Mesenchymal stem cell (in vitro differentiated cells and primary cell): ENCODE measurements at regions not wholly inside any gene's neighbourhood (a gene's known extent, or its start where the extent isn't known, plus 50 kb on each side); places are given as distances from the start of the nearest gene placed in this dataset.
A peak's percentile ranks its signal among the peaks of the same experiment; 100 is the strongest.

Source experiments
- DNase-seq: peaks from one replicate; pipeline ENCODE4 v3.0.0-alpha.2; 2013
- H2AFZ ChIP-seq: one replicate; pipeline ENCODE4 v1.6.1; 2013; ENCODE audit warnings: low read depth, mild to moderate bottlenecking, control low read depth, inconsistent platforms, low read length, moderate library complexity
- H2AK5ac ChIP-seq: 2 replicates; pipeline ENCODE4 v1.6.1; 2013; ENCODE audit warnings: low read length, moderate library complexity, mild to moderate bottlenecking, inconsistent platforms; ENCODE audit not compliant: severe bottlenecking
- H2BK120ac ChIP-seq: one replicate; pipeline ENCODE4 v1.6.1; 2013; ENCODE audit warnings: low read depth, mild to moderate bottlenecking, inconsistent platforms, low read length, moderate library complexity
- H2BK12ac ChIP-seq, 2 experiments: one replicate each; pipeline ENCODE4 v1.6.1; 2013; ENCODE audit warnings: inconsistent platforms in 2 of 2, low read length in 2 of 2, mild to moderate bottlenecking in 2 of 2, moderate library complexity in 2 of 2, control low read depth in 1 of 2
- H2BK15ac ChIP-seq: one replicate; pipeline ENCODE4 v1.6.1; 2013; ENCODE audit warnings: mild to moderate bottlenecking, low read depth, inconsistent platforms; ENCODE audit not compliant: poor library complexity, severe bottlenecking
- H2BK5ac ChIP-seq: 2 replicates; pipeline ENCODE4 v1.6.1; 2013; ENCODE audit warnings: low read depth, mild to moderate bottlenecking, low read length, control low read depth, inconsistent platforms; ENCODE audit not compliant: poor library complexity, severe bottlenecking
- H3K14ac ChIP-seq, 2 experiments: one replicate each; pipeline ENCODE4 v1.6.1; 2013; ENCODE audit warnings: inconsistent platforms in 2 of 2, low read length in 2 of 2, control low read depth in 1 of 2, mild to moderate bottlenecking in 1 of 2, moderate library complexity in 1 of 2
- H3K18ac ChIP-seq, 2 experiments: one replicate each; pipeline ENCODE4 v1.6.1; 2013; ENCODE audit warnings: inconsistent platforms in 2 of 2, low read length in 2 of 2, control low read depth in 1 of 2, low read depth in 1 of 2, mild to moderate bottlenecking in 1 of 2
- H3K23ac ChIP-seq, 2 experiments: one replicate each; pipeline ENCODE4 v1.6.1; 2013; ENCODE audit warnings: inconsistent platforms in 2 of 2, low read length in 2 of 2, mild to moderate bottlenecking in 2 of 2, moderate library complexity in 2 of 2, control low read depth in 1 of 2
- H3K27ac ChIP-seq: 2 replicates; pipeline ENCODE4 v1.5.1; 2013; ENCODE audit warnings: mild to moderate bottlenecking, moderate library complexity, low read length, control low read depth, inconsistent platforms; ENCODE audit not compliant: poor library complexity, severe bottlenecking
- H3K27me3 ChIP-seq, 2 experiments: 2 replicates each; pipeline versions ENCODE4 v1.6.1 to v1.7.0; 2013; ENCODE audit warnings: low read length in 2 of 2, mild to moderate bottlenecking in 2 of 2, moderate library complexity in 2 of 2, control low read depth in 1 of 2, inconsistent platforms in 1 of 2; ENCODE audit not compliant: control insufficient read depth in 1 of 2, insufficient read depth in 1 of 2
- H3K36me3 ChIP-seq, 2 experiments: 2 replicates each; pipeline versions ENCODE4 v1.6.1 to v1.7.0; 2013; ENCODE audit warnings: low read length in 2 of 2, control low read depth in 1 of 2, inconsistent platforms in 1 of 2, low read depth in 1 of 2, mild to moderate bottlenecking in 1 of 2; ENCODE audit not compliant: insufficient read depth in 2 of 2, control insufficient read depth in 1 of 2
- H3K4ac ChIP-seq, 2 experiments: one replicate each; pipeline ENCODE4 v1.6.1; 2013; ENCODE audit warnings: inconsistent platforms in 2 of 2, low read length in 2 of 2, mild to moderate bottlenecking in 2 of 2, moderate library complexity in 2 of 2, control low read depth in 1 of 2, low read depth in 1 of 2
- H3K4me1 ChIP-seq: 2 replicates; pipeline ENCODE4 v1.6.1; 2013; ENCODE audit warnings: low read depth, low read length, control low read depth; ENCODE audit not compliant: control insufficient read depth, insufficient read depth
- H3K4me2 ChIP-seq: 2 replicates; pipeline ENCODE4 v1.6.1; 2013; ENCODE audit warnings: low read length, mild to moderate bottlenecking, inconsistent platforms; ENCODE audit not compliant: poor library complexity, severe bottlenecking
- H3K4me3 ChIP-seq, 2 experiments: 2 replicates each; pipeline versions ENCODE4 v1.5.1 to v1.7.0; 2013; ENCODE audit warnings: low read length in 2 of 2, mild to moderate bottlenecking in 2 of 2, control low read depth in 1 of 2, low read depth in 1 of 2; ENCODE audit not compliant: insufficient read depth in 1 of 2
- H3K79me1 ChIP-seq: replicated peaks from 2 replicates; pipeline ENCODE4 v1.6.1; 2013; ENCODE audit warnings: mild to moderate bottlenecking, control low read depth, low read length, inconsistent platforms; ENCODE audit not compliant: poor library complexity, severe bottlenecking
- H3K9ac ChIP-seq: 2 replicates; pipeline ENCODE4 v1.7.0; 2013; ENCODE audit warnings: mild to moderate bottlenecking, low read length, moderate library complexity
- H3K9me3 ChIP-seq: 2 replicates; pipeline ENCODE4 v1.7.0; 2013; ENCODE audit warnings: mild to moderate bottlenecking, low read length; ENCODE audit not compliant: control insufficient read depth
- H4K8ac ChIP-seq: one replicate; pipeline ENCODE4 v1.6.1; 2013; ENCODE audit warnings: inconsistent platforms, mild to moderate bottlenecking, low read length, moderate library complexity
- H4K91ac ChIP-seq: one replicate; pipeline ENCODE4 v1.6.1; 2013; ENCODE audit warnings: mild to moderate bottlenecking, low read length, inconsistent platforms
- WGBS: methylation state at CpG from one replicate; pipeline ENCODE4 v1.1.7; 2013; ENCODE audit warnings: mixed read lengths; 5-methylcytosine and 5-hydroxymethylcytosine counted together

GRCh38 chr15:91538782-91539181, 314.7 kb upstream of the SLCO3A1 start:
- H2BK15ac ChIP-seq = no peak overlapping the region
- H3K36me3 ChIP-seq = no peaks in the 10 kb centered on the region
- no peak overlapping the region for H4K8ac ChIP-seq
- no peaks in the 10 kb centered on the region for H3K27me3 ChIP-seq
- WGBS = 63% methylated on average over 1 of the region's 2 CpGs
- no peak overlapping the region for H2BK120ac ChIP-seq
- H3K9me3 ChIP-seq = no peaks in the 10 kb centered on the region
- no peak overlapping the region for H3K14ac ChIP-seq
- DNase-seq = no peak
- no peaks in the 10 kb centered on the region for H3K4me1 ChIP-seq
- H2BK12ac ChIP-seq = no peak overlapping the region
- H3K79me1 ChIP-seq = no peaks in the 10 kb centered on the region
- H3K27ac ChIP-seq = no peak overlapping the region
- H3K4me3 ChIP-seq = no peak overlapping the region
- H3K9ac ChIP-seq = no peak overlapping the region
- H2AK5ac ChIP-seq = no peak overlapping the region
- H3K4ac ChIP-seq = no peak overlapping the region
- no peak overlapping the region for H2BK5ac ChIP-seq
- H4K91ac ChIP-seq = no peak overlapping the region
- H3K4me2 ChIP-seq = no peak overlapping the region
- no peak overlapping the region for H3K23ac ChIP-seq
- H2AFZ ChIP-seq = no peak overlapping the region
- H3K18ac ChIP-seq = no peak overlapping the region

- no peak overlapping the region for H3K23ac ChIP-seq
- DNase-seq = no peak
- no peaks in the 10 kb centered on the region for H3K9me3 ChIP-seq
- H3K27ac ChIP-seq = no peak overlapping the region
- H3K4me3 ChIP-seq = peak overlapping the region in 1 of 2 experiments; percentile 20
- no peak overlapping the region for H2AFZ ChIP-seq
- H4K8ac ChIP-seq = no peak overlapping the region
- H2AK5ac ChIP-seq = no peak overlapping the region
- no peak overlapping the region for H3K4me2 ChIP-seq
- WGBS = 56% methylated on average over 1 of the region's 1 CpG
- no peaks in the 10 kb centered on the region for H3K36me3 ChIP-seq
- H2BK120ac ChIP-seq = no peak overlapping the region
- no peak overlapping the region for H3K18ac ChIP-seq
- H4K91ac ChIP-seq = no peak overlapping the region
- no peak overlapping the region for H2BK12ac ChIP-seq
- H3K4ac ChIP-seq = no peak overlapping the region
- no peak overlapping the region for H3K14ac ChIP-seq
- H2BK5ac ChIP-seq = no peak overlapping the region
- H3K9ac ChIP-seq = peak overlapping the region; percentile 25
- H3K79me1 ChIP-seq = no peaks in the 10 kb centered on the region
- H3K4me1 ChIP-seq = no peaks in the 10 kb centered on the region
- no peaks in the 10 kb centered on the region for H3K27me3 ChIP-seq
- no peak overlapping the region for H2BK15ac ChIP-seq
Measured at GRCh38 chr15:91541286-91541685, 312.2 kb upstream of the SLCO3A1 start.

GRCh38 chr15:91542226-91542625, 311.3 kb upstream of the SLCO3A1 start:
- Histone ChIP-seq H4K91ac (no peak overlapping the region), H3K79me1 (no peaks in the 10 kb centered on the region), H2AFZ (no peak overlapping the region), H3K36me3 (no peaks in the 10 kb centered on the region), H3K4me2 (no peak overlapping the region), H2BK15ac (no peak overlapping the region), H3K4me3 (no peak overlapping the region), H3K23ac (no peak overlapping the region), H3K4me1 (no peaks in the 10 kb centered on the region), H3K18ac (no peak overlapping the region), H3K9ac (no peak overlapping the region), H2AK5ac (no peak overlapping the region), H3K27me3 (no peaks in the 10 kb centered on the region), H2BK5ac (no peak overlapping the region), H2BK12ac (no peak overlapping the region), H2BK120ac (no peak overlapping the region), H3K9me3 (no peaks in the 10 kb centered on the region), H3K14ac (no peak overlapping the region), H4K8ac (no peak overlapping the region), H3K4ac (no peak overlapping the region), H3K27ac (no peak overlapping the region)
- WGBS = 67% methylated on average over 1 of the region's 3 CpGs
- DNase-seq = no peak

GRCh38 chr15:91547356-91547755, 306.2 kb upstream of the SLCO3A1 start:
- Histone ChIP-seq H3K4me2 (no peak overlapping the region), H4K91ac (no peak overlapping the region), H3K4me1 (no peaks in the 10 kb centered on the region), H2BK12ac (no peak overlapping the region), H3K9ac (no peak overlapping the region), H3K27ac (no peak overlapping the region), H3K79me1 (no peaks in the 10 kb centered on the region), H2AK5ac (no peak overlapping the region), H2BK15ac (no peak overlapping the region), H3K36me3 (no peaks in the 10 kb centered on the region), H3K27me3 (no peaks in the 10 kb centered on the region), H3K23ac (no peak overlapping the region), H3K14ac (no peak overlapping the region), H2AFZ (no peak overlapping the region), H2BK120ac (no peak overlapping the region), H3K18ac (no peak overlapping the region), H4K8ac (no peak overlapping the region), H3K4me3 (no peak overlapping the region), H3K4ac (no peak overlapping the region), H2BK5ac (no peak overlapping the region), H3K9me3 (no peaks in the 10 kb centered on the region)
- no peak for DNase-seq
- 52% methylated on average over 1 of the region's 3 CpGs for WGBS
